PC-3 (cell line): ENCODE measurements at regions not wholly inside any gene's neighbourhood (a gene's known extent, or its start where the extent isn't known, plus 50 kb on each side); places are given as distances from the start of the nearest gene placed in this dataset.

Experiments used
- CTCF ChIP-seq: fragments of 300-600 bp; sonication (generic); conservative IDR thresholded peaks from 2 replicates; pipeline ENCODE4 v1.5.1; 2017; ENCODE audit warnings: antibody characterized with exemption, low read depth, mild to moderate bottlenecking, low read length
- EZH2 ChIP-seq: fragments of 300-600 bp; sonication (generic); IDR thresholded peaks from one replicate; pipeline ENCODE4 v1.6.1; 2017; ENCODE audit warnings: antibody characterized with exemption, mild to moderate bottlenecking, low read length; ENCODE audit not compliant: unreplicated experiment
- EZH2phosphoT487 ChIP-seq: fragments of 300-600 bp; sonication (generic); IDR thresholded peaks from 2 replicates; pipeline ENCODE4 v1.6.1; 2018; ENCODE audit warnings: mild to moderate bottlenecking, antibody characterized with exemption, low read length, borderline replicate concordance

- TF ChIP-seq CTCF (no peak), EZH2 (no peak), EZH2phosphoT487 (no peak)
Measured at GRCh38 chr5:92748072-92748676, 832.8 kb downstream of the NR2F1-AS1 start.
